C4-2B (cell line): ENCODE measurements at regions not wholly inside any gene's neighbourhood (a gene's known extent, or its start where the extent isn't known, plus 50 kb on each side); places are given as distances from the start of the nearest gene placed in this dataset.

Experiments used
- ZFX ChIP-seq: fragments of 450-650 bp; IDR thresholded peaks from 2 replicates; pipeline ENCODE4 v1.6.1; 2017
- TF ChIP-seq, protein P1 (sequence below): fragments of 450-650 bp; conservative IDR thresholded peaks from 2 replicates; pipeline ENCODE4 v1.5.1; 2017; ENCODE audit warnings: mild to moderate bottlenecking

DNA sequence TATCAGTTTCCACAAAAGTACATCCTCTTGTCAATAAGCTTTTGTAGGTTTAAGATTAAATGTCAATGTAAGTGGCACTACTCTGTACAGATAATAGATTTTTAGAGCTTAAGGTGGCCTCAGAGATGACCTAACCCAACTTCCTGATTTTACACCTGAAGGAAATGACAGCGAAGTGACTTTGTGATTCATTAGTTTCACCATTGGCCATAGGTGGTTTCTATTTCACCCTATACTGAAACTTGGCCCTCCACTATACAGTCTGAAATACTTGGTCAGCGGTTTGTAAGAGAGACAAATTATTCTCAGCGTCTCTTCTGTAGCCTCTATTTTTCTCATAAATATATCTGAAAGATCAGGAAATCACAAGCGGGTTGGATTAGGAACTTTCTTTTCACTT lies 330.4 kb upstream of the FAM98A start:
- TF ChIP-seq, protein P1, sequence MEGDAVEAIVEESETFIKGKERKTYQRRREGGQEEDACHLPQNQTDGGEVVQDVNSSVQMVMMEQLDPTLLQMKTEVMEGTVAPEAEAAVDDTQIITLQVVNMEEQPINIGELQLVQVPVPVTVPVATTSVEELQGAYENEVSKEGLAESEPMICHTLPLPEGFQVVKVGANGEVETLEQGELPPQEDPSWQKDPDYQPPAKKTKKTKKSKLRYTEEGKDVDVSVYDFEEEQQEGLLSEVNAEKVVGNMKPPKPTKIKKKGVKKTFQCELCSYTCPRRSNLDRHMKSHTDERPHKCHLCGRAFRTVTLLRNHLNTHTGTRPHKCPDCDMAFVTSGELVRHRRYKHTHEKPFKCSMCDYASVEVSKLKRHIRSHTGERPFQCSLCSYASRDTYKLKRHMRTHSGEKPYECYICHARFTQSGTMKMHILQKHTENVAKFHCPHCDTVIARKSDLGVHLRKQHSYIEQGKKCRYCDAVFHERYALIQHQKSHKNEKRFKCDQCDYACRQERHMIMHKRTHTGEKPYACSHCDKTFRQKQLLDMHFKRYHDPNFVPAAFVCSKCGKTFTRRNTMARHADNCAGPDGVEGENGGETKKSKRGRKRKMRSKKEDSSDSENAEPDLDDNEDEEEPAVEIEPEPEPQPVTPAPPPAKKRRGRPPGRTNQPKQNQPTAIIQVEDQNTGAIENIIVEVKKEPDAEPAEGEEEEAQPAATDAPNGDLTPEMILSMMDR: no peak
- no peak for TF ChIP-seq ZFX
